SK-N-SH (cell line): ENCODE measurements at regions not wholly inside any gene's neighbourhood (a gene's known extent, or its start where the extent isn't known, plus 50 kb on each side); places are given as distances from the start of the nearest gene placed in this dataset.

ENCODE experiments used
- CTCF ChIP-seq: fragments of 200-600 bp; sonication (generic); IDR thresholded peaks from 2 replicates; pipeline ENCODE4 v1.6.1; 2017; ENCODE audit warnings: antibody characterized with exemption, mild to moderate bottlenecking, moderate library complexity
- MAX ChIP-seq: IDR thresholded peaks from 2 replicates; pipeline ENCODE4 v1.4.0; 2012; ENCODE audit warnings: low read depth
- POLR2AphosphoS5 ChIP-seq: IDR thresholded peaks from 2 replicates; pipeline ENCODE4 v1.6.1; 2012; ENCODE audit warnings: low read depth, low read length
- YY1 ChIP-seq: IDR thresholded peaks from 2 replicates; pipeline ENCODE4 v1.4.0; 2012; ENCODE audit warnings: low read depth, mild to moderate bottlenecking

- no peak for TF ChIP-seq POLR2AphosphoS5
- no peak for TF ChIP-seq YY1
- TF ChIP-seq CTCF, result no peak
- TF ChIP-seq MAX, result no peak
Measured at GRCh38 chr5:102649731-102650130, 105.4 kb upstream of the PAM start.
